ENCODE measurements at regions not wholly inside any gene's neighbourhood (a gene's known extent, or its start where the extent isn't known, plus 50 kb on each side); places are given as distances from the start of the nearest gene placed in this dataset.
"Not testable (repeated sequence)": the region's sequence is repeated elsewhere in the genome, so short reads cannot be mapped to it uniquely, and the experiment has no call there.

DNA sequence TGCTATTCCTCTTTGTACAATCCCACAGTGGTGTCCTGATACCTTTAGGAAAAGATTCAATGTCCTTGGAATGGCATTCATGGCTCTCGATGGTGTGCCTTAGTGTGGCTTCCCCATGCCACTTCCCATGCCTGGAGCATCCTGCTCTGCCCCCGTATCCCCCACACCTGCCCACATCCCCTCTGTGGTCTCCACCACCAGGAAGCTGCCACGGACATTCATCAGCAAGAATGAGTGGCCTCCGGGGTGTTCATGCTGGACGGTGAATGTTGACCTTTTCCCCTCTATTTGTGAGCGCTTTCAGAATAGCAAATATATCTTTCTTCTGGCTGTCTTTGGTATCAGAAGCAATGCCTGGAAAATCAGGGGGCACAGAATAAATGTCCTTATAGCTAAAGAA lies 262.0 kb upstream of the NRP1 start:
- no peaks in the 10 kb centered on the region for H3K27me3 ChIP-seq (ENCODE audit: control insufficient read depth, insufficient read depth, low read length)
- no peaks in the 10 kb centered on the region for H3K36me3 ChIP-seq (replicated peaks; ENCODE audit: control insufficient read depth, insufficient read depth, low read length)
- DNase-seq = no peak
- no peak overlapping the region for H3K4me3 ChIP-seq (ENCODE audit: insufficient read depth, low read depth, low read length)

GRCh38 chr10:33594475-33594874 lies 260.0 kb upstream of the NRP1 start:
- Histone ChIP-seq H3K27me3 (ENCODE audit: control insufficient read depth, insufficient read depth, low read length) (no peaks in the 10 kb centered on the region), H3K4me3 (ENCODE audit: insufficient read depth, low read depth, low read length) (no peak overlapping the region), H3K36me3 (replicated peaks; ENCODE audit: control insufficient read depth, insufficient read depth, low read length) (no peaks in the 10 kb centered on the region)
- no peak for DNase-seq

- no peak for DNase-seq
- no peaks in the 10 kb centered on the region for H3K36me3 ChIP-seq (replicated peaks; ENCODE audit: control insufficient read depth, insufficient read depth, low read length)
- no peak overlapping the region for H3K4me3 ChIP-seq (ENCODE audit: insufficient read depth, low read depth, low read length)
- no peaks in the 10 kb centered on the region for H3K27me3 ChIP-seq (ENCODE audit: control insufficient read depth, insufficient read depth, low read length)
Measured at GRCh38 chr10:33588974-33589600, 254.6 kb upstream of the NRP1 start.

DNA sequence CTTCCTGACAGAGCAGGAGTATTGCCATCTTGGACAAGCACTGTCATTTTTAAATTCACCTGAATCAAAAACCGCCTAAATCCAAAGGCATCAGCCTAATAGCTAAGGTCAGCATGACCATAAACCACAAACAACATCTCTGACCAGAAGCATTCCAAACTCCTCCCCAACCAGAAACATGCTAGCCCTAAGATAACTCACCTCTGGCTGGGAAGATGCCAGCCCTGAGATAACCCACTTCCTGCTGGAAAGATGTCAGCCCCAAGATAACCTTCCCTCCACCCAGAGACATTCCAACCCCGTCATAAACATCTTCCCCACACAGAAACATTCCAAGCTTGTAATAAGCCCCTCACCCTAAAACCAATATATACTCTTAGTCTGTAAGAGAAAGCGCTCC lies 250.1 kb upstream of the NRP1 start:
- not testable (repeated sequence) for H3K4me3 ChIP-seq (ENCODE audit: insufficient read depth, low read depth, low read length); H3K27me3 ChIP-seq (ENCODE audit: control insufficient read depth, insufficient read depth, low read length); DNase-seq; H3K36me3 ChIP-seq (replicated peaks; ENCODE audit: control insufficient read depth, insufficient read depth, low read length)

- no peak overlapping the region for H3K4me3 ChIP-seq (ENCODE audit: insufficient read depth, low read depth, low read length)
- H3K36me3 ChIP-seq (replicated peaks; ENCODE audit: control insufficient read depth, insufficient read depth, low read length) = no peaks in the 10 kb centered on the region
- DNase-seq = no peak
- no peaks in the 10 kb centered on the region for H3K27me3 ChIP-seq (ENCODE audit: control insufficient read depth, insufficient read depth, low read length)
Measured at GRCh38 chr10:33579996-33580395, 245.5 kb upstream of the NRP1 start.

GRCh38 chr10:33573606-33574005 lies 239.1 kb upstream of the NRP1 start:
- H3K36me3 ChIP-seq (replicated peaks; ENCODE audit: control insufficient read depth, insufficient read depth, low read length) = no peaks in the 10 kb centered on the region
- no peak for DNase-seq
- H3K27me3 ChIP-seq (ENCODE audit: control insufficient read depth, insufficient read depth, low read length) = no peaks in the 10 kb centered on the region
- H3K4me3 ChIP-seq (ENCODE audit: insufficient read depth, low read depth, low read length) = no peak overlapping the region

DNA sequence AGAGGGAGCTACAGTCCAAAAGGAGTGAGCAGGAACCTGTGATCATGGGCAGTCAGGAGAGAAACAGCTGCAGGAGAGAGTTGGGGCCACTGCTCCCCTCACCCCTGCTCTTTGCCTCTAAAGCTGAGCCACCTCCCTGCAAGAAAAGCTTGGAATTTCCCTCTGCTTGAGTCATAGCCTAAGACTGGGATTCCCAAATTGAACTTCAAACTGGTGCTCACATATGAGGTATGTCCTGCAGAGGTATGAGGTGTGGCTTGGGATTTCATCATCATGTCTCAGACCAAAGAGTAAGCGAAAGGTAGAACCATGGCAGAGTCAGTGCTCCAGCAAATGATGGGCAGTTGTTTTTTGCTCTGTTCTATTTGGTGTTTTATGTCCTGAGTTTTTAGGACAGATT lies 237.1 kb upstream of the NRP1 start:
- H3K36me3 ChIP-seq (replicated peaks; ENCODE audit: control insufficient read depth, insufficient read depth, low read length) = no peaks in the 10 kb centered on the region
- no peaks in the 10 kb centered on the region for H3K27me3 ChIP-seq (ENCODE audit: control insufficient read depth, insufficient read depth, low read length)
- DNase-seq = no peak
- H3K4me3 ChIP-seq (ENCODE audit: insufficient read depth, low read depth, low read length) = no peak overlapping the region

GRCh38 chr10:33570495-33570894 lies 236.0 kb upstream of the NRP1 start:
- Histone ChIP-seq H3K4me3 (ENCODE audit: insufficient read depth, low read depth, low read length) (no peak overlapping the region), H3K36me3 (replicated peaks; ENCODE audit: control insufficient read depth, insufficient read depth, low read length) (no peaks in the 10 kb centered on the region), H3K27me3 (ENCODE audit: control insufficient read depth, insufficient read depth, low read length) (no peaks in the 10 kb centered on the region)
- DNase-seq = no peak

- H3K36me3 ChIP-seq (replicated peaks; ENCODE audit: control insufficient read depth, insufficient read depth, low read length) = no peaks in the 10 kb centered on the region
- no peaks in the 10 kb centered on the region for H3K27me3 ChIP-seq (ENCODE audit: control insufficient read depth, insufficient read depth, low read length)
- no peak overlapping the region for H3K4me3 ChIP-seq (ENCODE audit: insufficient read depth, low read depth, low read length)
- DNase-seq = no peak
Measured at GRCh38 chr10:33569702-33570101, 235.2 kb upstream of the NRP1 start.

GRCh38 chr10:33566426-33566825 lies 232.0 kb upstream of the NRP1 start:
- Histone ChIP-seq H3K36me3 (replicated peaks; ENCODE audit: control insufficient read depth, insufficient read depth, low read length) (no peaks in the 10 kb centered on the region), H3K27me3 (ENCODE audit: control insufficient read depth, insufficient read depth, low read length) (no peaks in the 10 kb centered on the region), H3K4me3 (ENCODE audit: insufficient read depth, low read depth, low read length) (no peak overlapping the region)
- DNase-seq = peak; percentile 8

DNA sequence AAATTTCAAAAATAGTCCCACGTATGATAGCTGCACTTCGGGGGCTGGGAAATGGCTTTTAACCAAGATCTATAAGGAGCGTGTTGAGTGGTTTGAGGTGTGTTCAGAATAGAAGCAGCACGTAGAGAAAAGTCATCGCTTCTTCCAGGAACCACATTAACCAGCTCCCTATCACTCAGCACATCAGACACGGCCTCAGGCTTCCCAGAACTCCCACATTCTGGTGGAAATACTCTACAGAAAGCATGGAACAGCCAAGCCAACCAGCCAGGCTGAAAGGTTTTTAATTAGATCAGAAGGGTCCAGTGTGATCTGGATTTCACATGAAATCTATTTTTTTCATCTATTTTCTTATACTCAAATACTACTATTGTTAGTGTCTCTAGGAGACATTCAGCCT lies 231.5 kb upstream of the NRP1 start:
- H3K36me3 ChIP-seq (replicated peaks; ENCODE audit: control insufficient read depth, insufficient read depth, low read length) = no peaks in the 10 kb centered on the region
- H3K27me3 ChIP-seq (ENCODE audit: control insufficient read depth, insufficient read depth, low read length) = no peaks in the 10 kb centered on the region
- no peak overlapping the region for H3K4me3 ChIP-seq (ENCODE audit: insufficient read depth, low read depth, low read length)
- no peak for DNase-seq

- Histone ChIP-seq H3K4me3 (ENCODE audit: insufficient read depth, low read depth, low read length) (no peak overlapping the region), H3K27me3 (ENCODE audit: control insufficient read depth, insufficient read depth, low read length) (no peaks in the 10 kb centered on the region), H3K36me3 (replicated peaks; ENCODE audit: control insufficient read depth, insufficient read depth, low read length) (no peaks in the 10 kb centered on the region)
- DNase-seq = no peak
Measured at GRCh38 chr10:33565231-33565630, 230.8 kb upstream of the NRP1 start.

- Histone ChIP-seq H3K27me3 (ENCODE audit: control insufficient read depth, insufficient read depth, low read length) (no peaks in the 10 kb centered on the region), H3K4me3 (ENCODE audit: insufficient read depth, low read depth, low read length) (no peak overlapping the region), H3K36me3 (replicated peaks; ENCODE audit: control insufficient read depth, insufficient read depth, low read length) (no peaks in the 10 kb centered on the region)
- DNase-seq = no peak
Measured at GRCh38 chr10:33559105-33559504, 224.6 kb upstream of the NRP1 start.

DNA sequence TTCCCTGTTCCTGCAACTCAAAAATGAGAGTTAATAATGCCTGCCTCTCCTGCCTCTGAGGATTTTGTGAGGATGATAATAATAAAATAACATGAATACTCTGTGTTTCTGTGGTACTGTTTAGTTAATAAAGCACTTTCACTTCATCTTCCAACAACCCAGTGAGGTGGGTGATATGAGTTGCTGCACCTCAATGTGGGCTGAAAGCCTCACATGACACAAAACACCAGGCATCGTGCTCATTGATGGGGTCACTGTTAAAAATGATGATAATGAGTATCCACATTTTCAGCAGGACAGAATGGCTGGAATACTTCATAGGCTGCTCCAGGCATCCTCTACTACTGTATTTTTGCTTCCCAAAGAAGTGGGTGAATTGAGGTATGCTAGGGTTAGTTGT lies 222.8 kb upstream of the NRP1 start:
- no peak for DNase-seq
- H3K27me3 ChIP-seq (ENCODE audit: control insufficient read depth, insufficient read depth, low read length) = no peaks in the 10 kb centered on the region
- no peak overlapping the region for H3K4me3 ChIP-seq (ENCODE audit: insufficient read depth, low read depth, low read length)
- no peaks in the 10 kb centered on the region for H3K36me3 ChIP-seq (replicated peaks; ENCODE audit: control insufficient read depth, insufficient read depth, low read length)

GRCh38 chr10:33556620-33557019 lies 222.2 kb upstream of the NRP1 start:
- Histone ChIP-seq H3K4me3 (ENCODE audit: insufficient read depth, low read depth, low read length) (no peak overlapping the region), H3K27me3 (ENCODE audit: control insufficient read depth, insufficient read depth, low read length) (no peaks in the 10 kb centered on the region), H3K36me3 (replicated peaks; ENCODE audit: control insufficient read depth, insufficient read depth, low read length) (no peaks in the 10 kb centered on the region)
- DNase-seq = no peak

DNA sequence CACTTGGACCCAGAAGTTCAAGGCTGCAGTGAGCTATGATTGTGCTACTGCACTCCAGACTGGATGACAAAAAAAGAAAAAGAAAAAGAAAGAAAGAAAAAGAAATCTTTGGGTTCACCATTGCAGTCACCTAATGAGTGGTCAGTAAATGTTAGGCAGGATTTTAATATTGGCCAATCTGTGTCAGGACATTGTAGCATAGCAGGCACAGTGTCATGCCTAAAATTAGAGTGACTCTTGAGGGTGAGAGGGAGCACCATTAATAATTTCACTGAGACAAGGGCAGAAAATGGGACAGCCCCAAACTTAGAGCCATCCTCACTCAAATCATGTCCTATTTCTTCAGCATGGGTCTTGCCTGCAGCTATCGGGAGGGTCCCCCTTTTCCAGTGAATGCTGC lies 221.6 kb upstream of the NRP1 start:
- H3K27me3 ChIP-seq (ENCODE audit: control insufficient read depth, insufficient read depth, low read length) = no peaks in the 10 kb centered on the region
- H3K36me3 ChIP-seq (replicated peaks; ENCODE audit: control insufficient read depth, insufficient read depth, low read length) = no peaks in the 10 kb centered on the region
- no peak overlapping the region for H3K4me3 ChIP-seq (ENCODE audit: insufficient read depth, low read depth, low read length)
- no peak for DNase-seq

All from H7 (cell line).